AG04450 (cell line): ENCODE measurements at regions not wholly inside any gene's neighbourhood (a gene's known extent, or its start where the extent isn't known, plus 50 kb on each side); places are given as distances from the start of the nearest gene placed in this dataset.

Source experiments
- CTCF ChIA-PET: fragments of 300-600, 350-600 bp; formaldehyde crosslinking; extraction: SDS; loops from one replicate; lab custom pipeline; 2022; ENCODE audit warnings: antibody characterized with exemption, inconsistent platforms; lab: Charles Lee
- POLR2A ChIA-PET: fragments of 350-600 bp; formaldehyde crosslinking; extraction: SDS; loops from one replicate; lab custom pipeline; 2021; ENCODE audit warnings: antibody characterized with exemption, inconsistent platforms; lab: Yijun Ruan, JAX
- DNase-seq: peaks from one replicate; pipeline ENCODE4 v3.0.0-alpha.2; 2011; ENCODE audit warnings: low read depth, low spot score
- H3K27ac ChIP-seq: one replicate; pipeline ENCODE4 v1.5.1; 2012; ENCODE audit warnings: low read depth, low read length, control low read depth
- H3K27me3 ChIP-seq: one replicate; pipeline ENCODE4 v1.6.0; 2012; ENCODE audit warnings: low read length; ENCODE audit not compliant: control insufficient read depth, insufficient read depth
- H3K4me3 ChIP-seq: 2 replicates; pipeline ENCODE4 v1.5.1; 2011; ENCODE audit warnings: mild to moderate bottlenecking, low read depth, low read length, control low read depth
- H3K9me3 ChIP-seq: 2 replicates; pipeline ENCODE4 v1.5.1; 2012; ENCODE audit warnings: low read length; ENCODE audit not compliant: control insufficient read depth, insufficient read depth
- TF ChIP-seq, protein P1 (sequence below): IDR thresholded peaks from 2 replicates; pipeline ENCODE4 v1.5.1; 2011; ENCODE audit warnings: low read depth, low read length, control low read depth, inconsistent platforms

DNA sequence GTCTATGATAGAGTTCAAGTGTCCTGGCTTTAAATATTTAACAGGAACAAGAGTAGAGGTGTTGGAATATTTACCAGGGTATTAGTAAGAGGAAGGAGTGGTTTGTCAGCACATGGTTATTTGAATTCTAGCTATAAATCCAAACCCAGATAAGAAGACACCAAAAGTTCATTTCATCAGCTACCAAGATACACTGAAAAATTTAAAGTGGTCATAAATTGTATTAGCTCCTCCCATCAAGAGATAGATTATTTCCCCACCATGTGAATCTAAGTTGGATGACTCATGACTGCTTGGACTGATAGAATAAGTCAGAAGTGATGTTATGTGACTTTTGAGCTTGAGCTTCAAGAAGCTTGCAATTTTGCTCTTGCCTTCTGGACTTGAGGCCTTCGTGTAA lies 72.1 kb upstream of the GRAMD2B start:
- ChIA-PET POLR2A (no interaction called here), CTCF (interaction anchor here (0.6 to 14.2 kb wide), 7 partner anchors 12 to 519 kb away, joined by 3 to 270 read pairs (median 4); partner anchors contain the start of gene ALDH7A1)
- Histone ChIP-seq H3K4me3 (no peak overlapping the region), H3K9me3 (no peaks in the 10 kb centered on the region), H3K27me3 (no peaks in the 10 kb centered on the region), H3K27ac (no peak overlapping the region)
- DNase-seq, result no peak
- TF ChIP-seq, protein P1, sequence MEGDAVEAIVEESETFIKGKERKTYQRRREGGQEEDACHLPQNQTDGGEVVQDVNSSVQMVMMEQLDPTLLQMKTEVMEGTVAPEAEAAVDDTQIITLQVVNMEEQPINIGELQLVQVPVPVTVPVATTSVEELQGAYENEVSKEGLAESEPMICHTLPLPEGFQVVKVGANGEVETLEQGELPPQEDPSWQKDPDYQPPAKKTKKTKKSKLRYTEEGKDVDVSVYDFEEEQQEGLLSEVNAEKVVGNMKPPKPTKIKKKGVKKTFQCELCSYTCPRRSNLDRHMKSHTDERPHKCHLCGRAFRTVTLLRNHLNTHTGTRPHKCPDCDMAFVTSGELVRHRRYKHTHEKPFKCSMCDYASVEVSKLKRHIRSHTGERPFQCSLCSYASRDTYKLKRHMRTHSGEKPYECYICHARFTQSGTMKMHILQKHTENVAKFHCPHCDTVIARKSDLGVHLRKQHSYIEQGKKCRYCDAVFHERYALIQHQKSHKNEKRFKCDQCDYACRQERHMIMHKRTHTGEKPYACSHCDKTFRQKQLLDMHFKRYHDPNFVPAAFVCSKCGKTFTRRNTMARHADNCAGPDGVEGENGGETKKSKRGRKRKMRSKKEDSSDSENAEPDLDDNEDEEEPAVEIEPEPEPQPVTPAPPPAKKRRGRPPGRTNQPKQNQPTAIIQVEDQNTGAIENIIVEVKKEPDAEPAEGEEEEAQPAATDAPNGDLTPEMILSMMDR, result no peak

DNA sequence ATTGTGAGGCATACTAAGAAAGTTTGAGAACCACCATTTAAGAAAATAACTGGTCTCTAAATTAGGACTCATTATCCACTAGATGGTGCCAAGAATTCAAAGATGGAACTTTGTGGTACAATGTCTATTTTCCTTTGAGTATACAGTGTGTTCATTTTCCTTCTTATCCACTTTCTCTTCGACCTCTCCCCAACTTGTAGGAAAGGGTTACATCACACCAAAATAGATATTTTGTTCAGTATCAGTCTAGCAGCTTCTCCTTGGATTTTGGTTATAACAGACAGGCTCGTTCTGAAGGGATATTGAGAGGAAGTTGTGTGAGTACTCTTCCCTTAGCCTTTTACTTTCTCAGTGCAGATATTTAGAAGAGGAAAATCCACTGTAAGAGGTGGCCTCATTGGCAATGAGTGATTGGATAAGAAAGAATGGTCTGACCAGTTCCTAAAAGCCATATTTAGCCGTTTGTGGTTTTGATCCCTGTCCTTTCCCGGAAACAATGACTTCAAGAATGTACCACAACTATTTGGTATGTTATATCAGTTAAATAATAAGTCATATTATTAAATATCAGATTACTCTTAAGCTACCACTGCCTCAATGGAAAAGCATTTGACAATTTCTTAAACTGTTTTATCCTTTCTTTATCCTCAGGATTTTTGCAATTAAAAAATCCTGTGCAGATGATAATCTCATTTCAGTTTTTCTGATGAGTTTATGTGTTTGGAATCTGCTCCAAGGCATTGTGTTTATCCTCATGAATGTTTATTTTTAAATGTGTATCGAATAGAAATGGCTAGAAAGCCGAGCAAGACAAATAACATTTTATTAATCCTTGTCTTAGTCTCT lies 69.0 kb upstream of the GRAMD2B start:
- peak; percentile 88 for DNase-seq
- ChIA-PET POLR2A (interaction anchor here (0.5 to 1.0 kb wide), 5 partner anchors 23 to 869 kb away, joined by 3 to 4 read pairs (median 3); partner anchors contain the start of gene GRAMD2B), CTCF (interaction anchor here (0.6 to 14.2 kb wide), 29 partner anchors 11 to 878 kb away, joined by 3 to 270 read pairs (median 4); partner anchors contain the start of genes ALDH7A1 and PHAX)

DNA sequence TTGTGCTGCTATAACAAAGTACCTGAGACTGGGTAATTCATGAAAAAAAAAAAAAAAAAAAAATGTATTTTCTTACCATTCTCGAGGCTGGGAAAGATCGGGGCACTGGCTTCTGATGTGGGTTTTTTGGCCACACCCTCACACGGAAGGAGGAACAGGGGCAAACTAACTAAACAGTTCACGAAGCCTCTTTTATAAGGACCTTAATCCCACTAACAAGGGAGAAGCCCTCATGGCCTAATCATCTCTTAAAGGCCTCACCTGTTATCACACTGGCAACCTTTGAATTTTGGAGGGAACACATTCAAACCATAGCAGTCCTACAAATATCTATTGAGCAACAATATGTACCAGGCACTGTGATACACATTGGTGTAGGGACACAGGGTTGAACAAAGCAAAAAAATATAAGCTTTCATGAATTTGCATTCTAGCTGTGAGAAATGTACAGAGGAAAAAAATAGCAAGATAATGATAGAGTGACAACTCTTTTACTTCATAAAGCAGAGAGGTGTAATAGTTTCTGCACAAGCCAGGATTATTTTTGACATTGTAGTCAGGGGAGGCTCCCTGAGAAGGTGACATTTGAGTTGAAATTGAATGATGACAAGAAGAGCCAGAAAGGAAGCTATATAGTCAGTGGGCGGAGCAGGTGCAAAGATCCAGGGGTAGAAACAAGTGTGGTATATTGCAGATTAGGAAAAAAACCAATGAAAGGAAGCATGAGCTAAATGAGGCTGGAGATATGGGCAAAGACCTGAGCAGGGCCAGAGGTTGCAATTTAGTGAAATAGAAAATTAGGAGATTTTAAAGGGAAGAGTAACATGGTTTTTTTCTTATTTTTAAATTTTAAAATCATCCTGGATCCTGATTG lies 68.1 kb upstream of the GRAMD2B start:
- ChIA-PET CTCF (interaction anchor here (0.9 to 14.2 kb wide), 13 partner anchors 11 to 246 kb away, joined by 3 to 270 read pairs (median 6); partner anchors contain the start of gene PHAX), POLR2A (interaction anchor here (1.0 kb wide), 3 partner anchors 22 to 870 kb away, joined by 3 to 4 read pairs (median 4); partner anchors contain the start of gene GRAMD2B)
- Histone ChIP-seq H3K4me3 (no peak overlapping the region), H3K27ac (no peak overlapping the region), H3K9me3 (no peaks in the 10 kb centered on the region), H3K27me3 (no peaks in the 10 kb centered on the region)
- DNase-seq, result no peak
- TF ChIP-seq, protein P1, result no peak

More for the DNA sequence above, 69.0 kb upstream of the GRAMD2B start:
- TF ChIP-seq, protein P1, result peak; percentile 46
- Histone ChIP-seq H3K27ac (peak overlapping the region; percentile 57), H3K4me3 (peak overlapping the region; percentile 44), H3K27me3 (no peaks in the 10 kb centered on the region), H3K9me3 (no peaks in the 10 kb centered on the region)

DNA sequence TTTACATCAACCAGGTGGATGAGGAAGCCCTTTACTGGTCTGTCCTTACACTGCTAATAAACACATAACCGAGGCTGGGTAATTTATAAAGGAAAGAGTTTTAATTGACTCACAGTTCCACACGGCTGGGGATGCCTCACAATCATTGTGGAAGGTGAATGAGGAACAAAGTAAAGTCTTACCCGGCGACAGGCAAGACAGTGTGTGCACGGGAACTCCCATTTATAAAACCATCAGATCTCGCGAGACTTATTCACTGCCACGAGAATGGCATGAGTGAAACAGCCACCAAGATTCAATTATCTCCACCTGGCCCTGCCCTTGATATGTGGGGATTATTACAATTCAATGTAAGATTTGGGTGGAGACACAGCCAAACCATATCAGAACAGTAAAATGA lies 67.3 kb upstream of the GRAMD2B start:
- Histone ChIP-seq H3K27me3 (no peaks in the 10 kb centered on the region), H3K9me3 (no peaks in the 10 kb centered on the region), H3K27ac (no peak overlapping the region), H3K4me3 (no peak overlapping the region)
- TF ChIP-seq, protein P1, result no peak
- POLR2A ChIA-PET, result interaction anchor here (0.5 kb wide), 1 partner anchor 188 kb away, joined by 4 read pairs; no protein-coding TSS in a partner anchor
- CTCF ChIA-PET, result interaction anchor here (14.2 kb wide), 1 partner anchor 181 kb away, joined by 270 read pairs; no protein-coding TSS in a partner anchor
- DNase-seq, result no peak
